H1 (cell line): ENCODE measurements at regions not wholly inside any gene's neighbourhood (a gene's known extent, or its start where the extent isn't known, plus 50 kb on each side); places are given as distances from the start of the nearest gene placed in this dataset.

Experiments
- CTCF ChIA-PET: fragments of 300-600 bp; sonication (Branson Sonifier 250); formaldehyde crosslinking; loops from one replicate; lab custom pipeline; 2021; ENCODE audit not compliant: partially characterized antibody; lab: Charles Lee
- POLR2A ChIA-PET: fragments of 300-600 bp; sonication (Branson Sonifier 250); formaldehyde crosslinking; loops from one replicate; lab custom pipeline; 2021; ENCODE audit warnings: inconsistent platforms; ENCODE audit not compliant: partially characterized antibody; lab: Charles Lee
- DNase-seq, 2 experiments: peaks; one replicate each; pipeline versions ENCODE4 v3.0.0 to v3.0.0-alpha.2; 2010 to 2022; ENCODE audit warnings: low spot score in 2 of 2, low read depth in 1 of 2, mixed read lengths in 1 of 2
- FAIRE-seq: peaks from 2 replicates; lab custom pipeline; 2011; peaks lifted over from hg19 to GRCh38; lab: Jason Lieb, UNC
- H2AFZ ChIP-seq: 2 replicates; pipeline ENCODE4 v1.8.1; 2012; ENCODE audit warnings: low read length, inconsistent platforms
- H2AK5ac ChIP-seq: 2 replicates; pipeline ENCODE4 v1.6.1; 2013; ENCODE audit warnings: low read depth, low read length
- H2BK120ac ChIP-seq: replicated peaks from 2 replicates; pipeline ENCODE3; 2013; ENCODE audit warnings: low read depth, low read length, inconsistent platforms
- H2BK12ac ChIP-seq: 2 replicates; pipeline ENCODE4 v1.6.1; 2013; ENCODE audit warnings: low read depth, low read length
- H2BK15ac ChIP-seq: 2 replicates; pipeline ENCODE4 v1.6.1; 2013; ENCODE audit warnings: low read length
- H2BK20ac ChIP-seq: 2 replicates; pipeline ENCODE4 v1.6.1; 2013; ENCODE audit warnings: low read length
- H2BK5ac ChIP-seq: 2 replicates; pipeline ENCODE4 v1.6.1; 2013; ENCODE audit warnings: low read depth, low read length
- H3K14ac ChIP-seq: 2 replicates; pipeline ENCODE4 v1.6.1; 2013; ENCODE audit warnings: inconsistent platforms; ENCODE audit not compliant: insufficient read length
- H3K18ac ChIP-seq: 2 replicates; pipeline ENCODE4 v1.6.1; 2013; ENCODE audit warnings: low read length; ENCODE audit errors: extremely low read depth
- H3K23ac ChIP-seq: 2 replicates; pipeline ENCODE4 v1.6.1; 2013; ENCODE audit warnings: inconsistent platforms; ENCODE audit not compliant: insufficient read length
- H3K23me2 ChIP-seq: 2 replicates; pipeline ENCODE4 v1.6.1; 2013; ENCODE audit warnings: low read depth, low read length
- H3K27ac ChIP-seq: 2 replicates; pipeline ENCODE4 v1.6.1; 2011; ENCODE audit warnings: low read depth, low read length, inconsistent platforms
- H3K27me3 ChIP-seq, 4 experiments: replicated peaks in 1 of 4; 1 replicate in 1 of 4; 2 replicates in 3 of 4; pipeline versions ENCODE4 v1.6.1 to v1.8.1; 2011 to 2013; ENCODE audit warnings: low read length in 3 of 4, mild to moderate bottlenecking in 3 of 4, inconsistent platforms in 2 of 4, mixed read lengths in 2 of 4, moderate library complexity in 1 of 4; ENCODE audit not compliant: control insufficient read depth in 3 of 4, insufficient read depth in 3 of 4; ENCODE audit errors: extremely low read depth in 1 of 4
- H3K36me3 ChIP-seq, 4 experiments: 2 replicates each; pipeline versions ENCODE4 v1.6.1 to v1.8.1; 2011 to 2013; ENCODE audit warnings: mild to moderate bottlenecking in 4 of 4, low read length in 3 of 4, moderate library complexity in 2 of 4, control low read depth in 1 of 4, inconsistent platforms in 1 of 4; ENCODE audit not compliant: insufficient read depth in 4 of 4, control insufficient read depth in 2 of 4
- H3K4ac ChIP-seq: replicated peaks from 2 replicates; pipeline ENCODE3; 2013; ENCODE audit warnings: low read length, low read depth, mixed read lengths, inconsistent platforms; ENCODE audit not compliant: insufficient read length
- H3K4me1 ChIP-seq, 4 experiments: replicated peaks in 1 of 4; 1 replicate in 1 of 4; 2 replicates in 3 of 4; pipeline versions ENCODE4 v1.6.1 to v1.8.1; 2011 to 2013; ENCODE audit warnings: low read length in 3 of 4, inconsistent platforms in 2 of 4, mixed read lengths in 1 of 4; ENCODE audit not compliant: insufficient read depth in 4 of 4, control insufficient read depth in 3 of 4
- H3K4me2 ChIP-seq, 2 experiments: 2 replicates each; pipeline versions ENCODE4 v1.6.1 to v1.8.1; 2011 to 2013; ENCODE audit warnings: low read depth in 2 of 2, low read length in 2 of 2, control low read depth in 1 of 2, inconsistent platforms in 1 of 2, mild to moderate bottlenecking in 1 of 2; ENCODE audit not compliant: insufficient read depth in 1 of 2
- H3K4me3 ChIP-seq, 4 experiments: fragments of 200-600, 300-600 bp in 1 of 4; sonication (generic), shearing (Covaris generic), sonication (Bioruptor Twin) in 1 of 4; 2 replicates each; pipeline versions ENCODE4 v1.5.1 to v1.8.1; 2011 to 2016; ENCODE audit warnings: low read length in 4 of 4, low read depth in 3 of 4, control low read depth in 2 of 4, inconsistent platforms in 2 of 4, mild to moderate bottlenecking in 2 of 4, mixed read lengths in 1 of 4, moderate library complexity in 1 of 4; ENCODE audit not compliant: insufficient read depth in 2 of 4; ENCODE audit errors: extremely low read depth in 1 of 4
- H3K56ac ChIP-seq: replicated peaks from 2 replicates; pipeline ENCODE3; 2013; ENCODE audit warnings: low read depth, mild to moderate bottlenecking, mixed read lengths, low read length, inconsistent platforms; ENCODE audit not compliant: insufficient read length
- H3K79me1 ChIP-seq: 2 replicates; pipeline ENCODE4 v1.6.1; 2013; ENCODE audit warnings: low read depth, low read length, control low read depth
- H3K79me2 ChIP-seq, 2 experiments: 2 replicates each; pipeline versions ENCODE4 v1.6.1 to v1.8.1; 2012 to 2013; ENCODE audit warnings: low read length in 2 of 2, mild to moderate bottlenecking in 2 of 2, inconsistent platforms in 1 of 2; ENCODE audit not compliant: insufficient read depth in 2 of 2, control insufficient read depth in 1 of 2
- H3K9ac ChIP-seq, 4 experiments: replicated peaks in 1 of 4; 1 replicate in 1 of 4; 2 replicates in 3 of 4; pipeline versions ENCODE4 v1.6.1 to v1.8.1; 2011 to 2013; ENCODE audit warnings: low read depth in 3 of 4, low read length in 3 of 4, control low read depth in 2 of 4, mild to moderate bottlenecking in 2 of 4, moderate library complexity in 2 of 4, inconsistent platforms in 1 of 4; ENCODE audit errors: extremely low read depth in 1 of 4
- H3K9me3 ChIP-seq, 2 experiments: 2 replicates each; pipeline versions ENCODE4 v1.6.1 to v1.8.1; 2012 to 2013; ENCODE audit warnings: mild to moderate bottlenecking in 2 of 2, moderate library complexity in 2 of 2, control low read depth in 1 of 2, inconsistent platforms in 1 of 2, low read depth in 1 of 2, low read length in 1 of 2, mixed read lengths in 1 of 2; ENCODE audit not compliant: insufficient read depth in 2 of 2
- H4K20me1 ChIP-seq, 2 experiments: replicated peaks in 1 of 2; 2 replicates each; pipeline versions ENCODE3 to v1.8.1; 2011 to 2013; ENCODE audit warnings: inconsistent platforms in 2 of 2, low read length in 2 of 2, mild to moderate bottlenecking in 1 of 2; ENCODE audit not compliant: insufficient read depth in 2 of 2, control insufficient read depth in 1 of 2
- H4K5ac ChIP-seq: 2 replicates; pipeline ENCODE4 v1.6.1; 2013; ENCODE audit warnings: low read length, low read depth, mixed read lengths, inconsistent platforms; ENCODE audit not compliant: insufficient read length
- H4K8ac ChIP-seq: 2 replicates; pipeline ENCODE4 v1.8.0; 2013; ENCODE audit warnings: mild to moderate bottlenecking, moderate library complexity, low read length, inconsistent platforms; ENCODE audit not compliant: insufficient read depth; ENCODE audit errors: extremely low read depth
- H4K91ac ChIP-seq: replicated peaks from 2 replicates; pipeline ENCODE3; 2013; ENCODE audit warnings: low read length, mixed read lengths, inconsistent platforms; ENCODE audit not compliant: insufficient read length
- CREB1 ChIP-seq: IDR thresholded peaks from 2 replicates; pipeline ENCODE4 v1.6.1; 2012; ENCODE audit warnings: inconsistent platforms
- WGBS, 2 experiments: shearing (Covaris generic) in 1 of 2; methylation state at CpG; one replicate each; pipeline versions ENCODE4 v1.1.6 to v1.1.7; 2013 to 2015; ENCODE audit warnings: low lambda C conversion rate in 2 of 2, mixed read lengths in 2 of 2, inconsistent platforms in 1 of 2, low coverage in 1 of 2, missing lambda C conversion rate in 1 of 2; ENCODE audit not compliant: insufficient replicate concordance in 2 of 2, insufficient coverage in 1 of 2, insufficient read length in 1 of 2; ENCODE audit errors: extremely low coverage in 1 of 2, missing lambda C conversion rate in 1 of 2; 5-methylcytosine and 5-hydroxymethylcytosine counted together

GRCh38 chr4:138800421-138800820, 215.2 kb upstream of the NOCT start:
- H3K9me3 ChIP-seq: no peaks in the 10 kb centered on the region
- H3K4me3 ChIP-seq: no peak overlapping the region
- H2BK120ac ChIP-seq: no peak overlapping the region
- H3K14ac ChIP-seq: no peak overlapping the region
- no peaks in the 10 kb centered on the region for H3K79me1 ChIP-seq
- H4K8ac ChIP-seq: no peak overlapping the region
- no peak overlapping the region for H3K18ac ChIP-seq
- FAIRE-seq (no peak), DNase-seq (no peak)
- H3K4me1 ChIP-seq: no peaks in the 10 kb centered on the region
- no peak overlapping the region for H2BK20ac ChIP-seq
- H4K91ac ChIP-seq: no peak overlapping the region
- no peak overlapping the region for H3K56ac ChIP-seq
- no peak overlapping the region for H2BK5ac ChIP-seq
- H3K27me3 ChIP-seq: peaks cover 0 to 1% (median 0%) of the 10 kb centered on the region in 4 experiments; a peak in 1 of 7 replicates
- no peaks in the 10 kb centered on the region for H3K23me2 ChIP-seq
- no peaks in the 10 kb centered on the region for H4K20me1 ChIP-seq
- H3K4ac ChIP-seq: no peak overlapping the region
- H3K4me2 ChIP-seq: no peak overlapping the region
- no peak overlapping the region for H2BK15ac ChIP-seq
- no peak overlapping the region for H2AK5ac ChIP-seq
- H3K9ac ChIP-seq: no peak overlapping the region
- no peaks in the 10 kb centered on the region for H3K79me2 ChIP-seq
- ChIA-PET POLR2A (no interaction called here), CTCF (no interaction called here)
- H3K23ac ChIP-seq: no peak overlapping the region
- H3K36me3 ChIP-seq: no peaks in the 10 kb centered on the region
- no peak overlapping the region for H2AFZ ChIP-seq
- H3K27ac ChIP-seq: no peak overlapping the region
- WGBS, 2 experiments: 94% methylated on average over 4 of the region's 4 CpGs; no CpG with 5 or more reads in 1 of the 2 experiments
- no peak for TF ChIP-seq CREB1
- H2BK12ac ChIP-seq: no peak overlapping the region
- no peak overlapping the region for H4K5ac ChIP-seq
